Smooth muscle cell (in vitro differentiated cells): ENCODE measurements at regions not wholly inside any gene's neighbourhood (a gene's known extent, or its start where the extent isn't known, plus 50 kb on each side); places are given as distances from the start of the nearest gene placed in this dataset.

ENCODE experiments used
- DNase-seq: peaks from one replicate; lab custom pipeline; 2025; ENCODE audit not compliant: unreplicated experiment; lab: John Stamatoyannopoulos, UW
- H2AFZ ChIP-seq: fragments of 200-600 bp; sonication (generic); 2 replicates; pipeline ENCODE4 v1.6.0; 2016; ENCODE audit warnings: antibody characterized with exemption, low read depth, mild to moderate bottlenecking
- H3F3A ChIP-seq: fragments of 200-600 bp; sonication (generic); 2 replicates; pipeline ENCODE4 v1.6.0; 2017; ENCODE audit warnings: antibody characterized with exemption, low read depth
- H3K27ac ChIP-seq: fragments of 200-600 bp; sonication (generic); 2 replicates; pipeline ENCODE4 v1.5.1; 2016; ENCODE audit warnings: low read depth, mild to moderate bottlenecking
- H3K27me3 ChIP-seq: fragments of 200-600 bp; sonication (generic); 2 replicates; pipeline ENCODE4 v1.6.1; 2016; ENCODE audit warnings: low read depth, mild to moderate bottlenecking
- H3K36me3 ChIP-seq: fragments of 200-600 bp; sonication (generic); 2 replicates; pipeline ENCODE4 v1.5.1; 2016; ENCODE audit warnings: low read depth
- H3K4me1 ChIP-seq: fragments of 200-600 bp; sonication (generic); 2 replicates; pipeline ENCODE4 v1.5.1; 2016; ENCODE audit warnings: low read depth
- H3K4me2 ChIP-seq: fragments of 200-600 bp; sonication (generic); 2 replicates; pipeline ENCODE4 v1.6.0; 2016; ENCODE audit warnings: mild to moderate bottlenecking
- H3K4me3 ChIP-seq: fragments of 200-600 bp; sonication (generic); 2 replicates; pipeline ENCODE4 v1.5.1; 2016; ENCODE audit warnings: mild to moderate bottlenecking
- H3K79me2 ChIP-seq: fragments of 200-600 bp; sonication (generic); 2 replicates; pipeline ENCODE4 v1.6.0; 2016; ENCODE audit warnings: low read depth, mild to moderate bottlenecking
- H3K9ac ChIP-seq: fragments of 200-600 bp; sonication (generic); 2 replicates; pipeline ENCODE4 v1.6.0; 2016; ENCODE audit warnings: low read depth
- H3K9me3 ChIP-seq: fragments of 200-600 bp; sonication (generic); replicated peaks from 2 replicates; pipeline ENCODE4 v1.5.1; 2016; ENCODE audit warnings: low read depth
- H4K20me1 ChIP-seq: fragments of 200-600 bp; sonication (generic); 2 replicates; pipeline ENCODE4 v1.6.0; 2016; ENCODE audit warnings: low read depth
- WGBS: methylation state at CpG from one replicate; pipeline ENCODE4 v1.1.7; 2016; ENCODE audit warnings: low lambda C conversion rate; 5-methylcytosine and 5-hydroxymethylcytosine counted together
- TF ChIP-seq, protein P1 (sequence below): fragments of 200-600 bp; sonication (generic); IDR thresholded peaks from 2 replicates; pipeline ENCODE4 v1.5.1; 2017; ENCODE audit warnings: borderline replicate concordance, mild to moderate bottlenecking, antibody characterized with exemption; ENCODE audit not compliant: insufficient read depth, poor library complexity, severe bottlenecking

DNA sequence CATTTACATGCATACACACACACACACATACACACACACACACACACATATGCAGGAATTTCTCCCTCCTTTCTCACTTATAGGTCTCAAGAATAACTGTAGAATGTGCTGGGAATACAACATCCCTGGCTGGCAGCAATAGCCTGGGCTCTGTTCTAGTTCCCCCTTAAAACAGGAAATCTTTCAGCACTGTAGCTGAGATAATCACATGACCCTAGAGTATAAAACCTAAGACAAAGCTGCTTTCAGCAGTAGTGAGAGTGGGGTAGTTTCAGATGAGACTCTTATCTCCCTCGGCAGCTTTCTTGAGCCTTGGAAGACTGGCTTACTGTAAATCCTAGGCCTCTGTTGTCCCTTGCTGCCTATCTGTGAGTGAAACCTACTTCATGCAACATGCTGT, 137.4 kb upstream of the AKR1E2 start:
- Histone ChIP-seq H3K4me1 (peaks cover 29% of the 10 kb centered on the region), H2AFZ (peak overlapping the region; percentile 44), H4K20me1 (no peaks in the 10 kb centered on the region), H3F3A (peaks cover 26% of the 10 kb centered on the region), H3K4me3 (no peak overlapping the region), H3K4me2 (no peak overlapping the region), H3K27ac (peak overlapping the region; percentile 100), H3K9ac (peak overlapping the region; percentile 18), H3K27me3 (no peaks in the 10 kb centered on the region), H3K36me3 (no peaks in the 10 kb centered on the region), H3K79me2 (no peaks in the 10 kb centered on the region), H3K9me3 (no peaks in the 10 kb centered on the region)
- 33% methylated on average over 1 of the region's 1 CpG for WGBS
- TF ChIP-seq, protein P1, sequence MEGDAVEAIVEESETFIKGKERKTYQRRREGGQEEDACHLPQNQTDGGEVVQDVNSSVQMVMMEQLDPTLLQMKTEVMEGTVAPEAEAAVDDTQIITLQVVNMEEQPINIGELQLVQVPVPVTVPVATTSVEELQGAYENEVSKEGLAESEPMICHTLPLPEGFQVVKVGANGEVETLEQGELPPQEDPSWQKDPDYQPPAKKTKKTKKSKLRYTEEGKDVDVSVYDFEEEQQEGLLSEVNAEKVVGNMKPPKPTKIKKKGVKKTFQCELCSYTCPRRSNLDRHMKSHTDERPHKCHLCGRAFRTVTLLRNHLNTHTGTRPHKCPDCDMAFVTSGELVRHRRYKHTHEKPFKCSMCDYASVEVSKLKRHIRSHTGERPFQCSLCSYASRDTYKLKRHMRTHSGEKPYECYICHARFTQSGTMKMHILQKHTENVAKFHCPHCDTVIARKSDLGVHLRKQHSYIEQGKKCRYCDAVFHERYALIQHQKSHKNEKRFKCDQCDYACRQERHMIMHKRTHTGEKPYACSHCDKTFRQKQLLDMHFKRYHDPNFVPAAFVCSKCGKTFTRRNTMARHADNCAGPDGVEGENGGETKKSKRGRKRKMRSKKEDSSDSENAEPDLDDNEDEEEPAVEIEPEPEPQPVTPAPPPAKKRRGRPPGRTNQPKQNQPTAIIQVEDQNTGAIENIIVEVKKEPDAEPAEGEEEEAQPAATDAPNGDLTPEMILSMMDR: no peak
- DNase-seq: no peak

DNA sequence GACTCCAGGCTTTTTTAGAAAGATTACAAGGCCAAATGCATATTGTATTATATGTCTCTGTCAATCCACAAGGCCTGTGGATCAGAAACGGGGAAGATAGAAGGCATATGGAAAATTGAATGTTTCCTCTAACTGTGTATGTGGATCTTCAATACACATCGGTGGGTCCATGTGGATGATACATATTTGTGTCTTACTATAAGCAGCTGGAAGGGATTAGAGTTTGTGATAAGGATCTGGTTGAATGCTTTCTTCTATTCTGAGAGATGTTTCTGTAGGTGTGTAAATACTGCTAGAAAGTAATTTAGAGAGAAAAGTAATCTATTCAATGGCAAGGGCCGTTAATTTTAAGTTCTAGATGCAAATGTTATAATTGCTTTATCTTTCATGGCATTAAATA, 137.8 kb upstream of the AKR1E2 start:
- no peaks in the 10 kb centered on the region for H3K27me3 ChIP-seq
- no peak overlapping the region for H2AFZ ChIP-seq
- H4K20me1 ChIP-seq: no peaks in the 10 kb centered on the region
- no peak overlapping the region for H3K9ac ChIP-seq
- H3K9me3 ChIP-seq: no peaks in the 10 kb centered on the region
- H3K36me3 ChIP-seq: no peaks in the 10 kb centered on the region
- 61% methylated on average over 3 of the region's 3 CpGs for WGBS
- no peaks in the 10 kb centered on the region for H3K79me2 ChIP-seq
- DNase-seq: no peak
- H3K27ac ChIP-seq: peak overlapping the region; percentile 100
- TF ChIP-seq, protein P1: no peak
- no peak overlapping the region for H3K4me3 ChIP-seq
- peaks cover 26% of the 10 kb centered on the region for H3F3A ChIP-seq
- H3K4me1 ChIP-seq: peaks cover 29% of the 10 kb centered on the region
- no peak overlapping the region for H3K4me2 ChIP-seq

DNA sequence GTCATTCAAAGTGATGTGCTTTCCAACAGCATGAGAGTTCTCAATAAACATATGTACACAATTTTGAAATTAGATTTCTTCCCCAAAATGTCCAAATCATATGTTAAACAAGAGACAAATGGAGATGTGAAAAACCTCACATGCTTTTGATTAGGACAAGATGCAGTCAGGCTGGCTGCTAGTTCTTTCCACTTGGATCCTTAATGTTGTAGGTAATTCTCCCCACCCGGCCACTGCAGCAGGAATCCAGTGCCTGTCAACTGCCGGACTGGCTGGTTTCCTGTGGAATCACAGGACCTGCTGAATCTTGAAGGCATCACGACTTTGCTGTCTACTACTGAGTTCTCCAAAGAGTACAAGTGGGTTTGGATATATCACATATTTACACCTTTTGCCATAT, 138.6 kb upstream of the AKR1E2 start:
- H3K79me2 ChIP-seq: no peaks in the 10 kb centered on the region
- DNase-seq: no peak
- peaks cover 26% of the 10 kb centered on the region for H3F3A ChIP-seq
- H3K4me2 ChIP-seq: peak overlapping the region; percentile 77
- no peaks in the 10 kb centered on the region for H3K27me3 ChIP-seq
- WGBS: 47% methylated on average over 3 of the region's 3 CpGs
- H3K27ac ChIP-seq: peak overlapping the region; percentile 100
- H2AFZ ChIP-seq: no peak overlapping the region
- peaks cover 29% of the 10 kb centered on the region for H3K4me1 ChIP-seq
- H3K36me3 ChIP-seq: no peaks in the 10 kb centered on the region
- TF ChIP-seq, protein P1: no peak
- no peaks in the 10 kb centered on the region for H3K9me3 ChIP-seq
- no peaks in the 10 kb centered on the region for H4K20me1 ChIP-seq
- peak overlapping the region; percentile 90 for H3K9ac ChIP-seq
- H3K4me3 ChIP-seq: no peak overlapping the region

DNA sequence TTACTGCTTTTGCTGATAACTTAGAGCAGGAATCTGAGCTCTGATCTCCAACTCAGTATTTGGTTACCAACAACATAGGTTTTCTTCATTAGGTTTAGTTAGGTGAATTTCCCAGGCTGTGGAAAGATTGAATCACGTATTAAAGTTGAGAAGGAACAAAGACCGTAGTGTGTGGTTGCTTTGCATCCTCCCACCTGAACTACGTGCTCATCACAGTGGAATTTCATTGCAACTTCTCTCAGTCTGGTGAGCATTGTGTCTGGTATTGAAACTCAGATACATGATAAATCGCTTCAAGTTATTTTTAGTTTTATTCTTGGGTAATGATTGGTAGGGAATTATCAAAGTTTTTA, 139.4 kb upstream of the AKR1E2 start:
- H2AFZ ChIP-seq: peak overlapping the region; percentile 32
- peak overlapping the region; percentile 92 for H3K9ac ChIP-seq
- H3F3A ChIP-seq: peaks cover 26% of the 10 kb centered on the region
- H3K27ac ChIP-seq: peak overlapping the region; percentile 100
- H3K79me2 ChIP-seq: no peaks in the 10 kb centered on the region
- H3K36me3 ChIP-seq: no peaks in the 10 kb centered on the region
- H3K9me3 ChIP-seq: no peaks in the 10 kb centered on the region
- H3K4me2 ChIP-seq: peak overlapping the region; percentile 77
- no peak overlapping the region for H3K4me3 ChIP-seq
- H3K4me1 ChIP-seq: peaks cover 28% of the 10 kb centered on the region
- TF ChIP-seq, protein P1: no peak
- H3K27me3 ChIP-seq: no peaks in the 10 kb centered on the region
- no peaks in the 10 kb centered on the region for H4K20me1 ChIP-seq
- no peak for DNase-seq
- 31% methylated on average over 4 of the region's 4 CpGs for WGBS
